HepG2 (cell line): ENCODE measurements at regions not wholly inside any gene's neighbourhood (a gene's known extent, or its start where the extent isn't known, plus 50 kb on each side); places are given as distances from the start of the nearest gene placed in this dataset.

Experiments
- BCL3 ChIP-seq: sonication (generic); formaldehyde crosslinking; IDR thresholded peaks from 2 replicates; pipeline ENCODE4 v1.5.1; 2020; ENCODE audit warnings: mild to moderate bottlenecking, missing genetic modification reagents, moderate library complexity
- BHLHE40 ChIP-seq: IDR thresholded peaks from 2 replicates; pipeline ENCODE4 v1.6.1; 2011; ENCODE audit warnings: low read length, improper control_type of control experiment
- CTCF ChIP-seq: sonication (generic); formaldehyde crosslinking; IDR thresholded peaks from 2 replicates; pipeline ENCODE4 v1.5.0; 2020; ENCODE audit warnings: mild to moderate bottlenecking, missing genetic modification reagents, moderate library complexity
- KDM1A ChIP-seq: IDR thresholded peaks from 2 replicates; pipeline ENCODE4 v1.6.1; 2016; ENCODE audit warnings: missing compliant biosample characterization
- MIER3 ChIP-seq: IDR thresholded peaks from 2 replicates; pipeline ENCODE4 v1.6.1; 2016; ENCODE audit warnings: missing compliant biosample characterization, borderline replicate concordance
- MYC ChIP-seq: sonication (generic); formaldehyde crosslinking; IDR thresholded peaks from 2 replicates; pipeline ENCODE4 v1.9.0; 2021; ENCODE audit warnings: missing genetic modification reagents, borderline replicate concordance
- NFRKB ChIP-seq: fragments of 450-650 bp; IDR thresholded peaks from 2 replicates; pipeline ENCODE4 v1.6.1; 2017
- TFAP4 ChIP-seq: sonication (generic); IDR thresholded peaks from 2 replicates; pipeline ENCODE4 v1.6.1; 2016; ENCODE audit warnings: low read depth, borderline replicate concordance
- ZFP37 ChIP-seq: sonication (generic); formaldehyde crosslinking; IDR thresholded peaks from 2 replicates; pipeline ENCODE4 v1.4.0; 2020; ENCODE audit warnings: missing genetic modification reagents, borderline replicate concordance
- ZNF329 ChIP-seq: sonication (generic); formaldehyde crosslinking; IDR thresholded peaks from 2 replicates; pipeline ENCODE4 v1.9.0; 2021; ENCODE audit warnings: low read depth, mild to moderate bottlenecking, missing genetic modification reagents
- ZNF792 ChIP-seq: IDR thresholded peaks from 2 replicates; pipeline ENCODE4 v1.6.1; 2016

- no peak for TF ChIP-seq MYC
- no peak for TF ChIP-seq ZNF329 (CRISPR knock-in tag)
- no peak for TF ChIP-seq ZFP37 (CRISPR knock-in tag)
- TF ChIP-seq CTCF, result no peak
- no peak for TF ChIP-seq MIER3 (CRISPR knock-in tag)
- TF ChIP-seq KDM1A (CRISPR knock-in tag), result no peak
- no peak for TF ChIP-seq NFRKB
- no peak for TF ChIP-seq BHLHE40
- TF ChIP-seq BCL3, result no peak
- no peak for TF ChIP-seq ZNF792
- TF ChIP-seq TFAP4, result no peak
Observed at GRCh38 chr6:71033890-71034289, 77.0 kb upstream of the B3GAT2 start.
